HG02870 (cell line): ENCODE measurements at regions not wholly inside any gene's neighbourhood (a gene's known extent, or its start where the extent isn't known, plus 50 kb on each side); places are given as distances from the start of the nearest gene placed in this dataset.

Source experiments
- ATAC-seq: cut with Tn5 transposase; IDR thresholded peaks from one replicate; pipeline ENCODE4 v1.9.1; 2021; ENCODE audit warnings: mild to moderate bottlenecking, moderate library complexity; ENCODE audit not compliant: unreplicated experiment

DNA sequence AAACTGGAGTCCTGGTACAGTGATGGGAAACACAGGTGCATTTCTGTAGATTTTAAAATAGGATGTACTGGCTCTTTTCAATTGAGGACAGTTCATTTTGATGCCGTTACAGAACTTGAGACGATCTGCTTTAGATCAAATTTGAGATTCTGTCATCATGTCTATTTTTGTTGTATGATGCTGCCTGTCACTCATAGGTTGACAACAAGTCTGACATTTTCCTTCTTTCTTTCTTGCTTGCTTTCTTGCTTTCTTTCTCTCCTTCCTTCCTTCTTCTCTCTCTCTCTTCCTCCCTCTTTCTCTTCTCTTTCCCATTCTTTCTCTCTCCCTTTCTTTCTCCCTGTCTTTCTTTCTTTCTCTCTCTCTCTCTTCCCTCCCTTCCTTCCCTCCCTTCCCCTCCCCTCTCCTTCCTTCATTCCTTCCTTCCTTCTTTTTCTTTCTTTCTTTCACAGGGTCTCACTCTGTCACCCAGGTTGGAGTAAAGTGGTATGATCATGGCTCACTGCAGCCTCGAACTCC is 152.6 kb upstream of the SGK1 start:
- no peak for ATAC-seq

DNA sequence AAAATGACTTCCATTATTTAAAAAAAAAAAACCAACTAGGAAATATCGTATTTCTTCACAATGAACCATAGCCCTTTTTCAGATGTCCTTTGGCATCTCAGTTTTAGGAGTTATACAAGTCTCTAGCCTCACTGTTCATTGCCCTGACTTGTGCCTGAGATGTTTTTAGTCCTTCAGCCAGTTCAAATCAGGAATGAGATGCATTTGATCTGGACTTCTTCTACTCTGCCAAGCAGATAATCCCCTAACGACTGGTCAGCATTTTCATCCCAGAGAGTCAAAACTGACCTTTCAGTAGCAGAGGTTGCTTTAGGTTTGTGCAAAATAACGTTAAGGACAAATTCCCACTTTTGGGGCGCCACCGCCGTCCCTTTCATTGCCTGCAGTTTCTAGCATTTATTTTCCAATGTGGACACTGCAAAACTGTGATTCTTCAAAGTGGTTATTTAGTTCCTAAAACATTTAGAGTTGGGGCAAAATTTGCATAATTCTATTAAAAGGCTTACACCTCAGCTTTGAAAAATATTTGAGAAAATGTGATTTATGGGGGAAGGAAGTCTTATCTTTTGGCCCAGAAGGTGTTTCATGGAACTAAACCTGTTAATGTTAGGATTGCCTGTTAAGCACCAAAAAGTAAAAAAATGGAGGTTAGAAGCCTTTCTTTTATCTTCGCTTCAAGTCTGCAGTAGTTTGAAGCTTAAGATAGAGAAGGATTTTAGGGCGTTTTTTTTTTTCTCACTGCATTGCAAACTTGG is 152.0 kb upstream of the SGK1 start:
- ATAC-seq = no peak

DNA sequence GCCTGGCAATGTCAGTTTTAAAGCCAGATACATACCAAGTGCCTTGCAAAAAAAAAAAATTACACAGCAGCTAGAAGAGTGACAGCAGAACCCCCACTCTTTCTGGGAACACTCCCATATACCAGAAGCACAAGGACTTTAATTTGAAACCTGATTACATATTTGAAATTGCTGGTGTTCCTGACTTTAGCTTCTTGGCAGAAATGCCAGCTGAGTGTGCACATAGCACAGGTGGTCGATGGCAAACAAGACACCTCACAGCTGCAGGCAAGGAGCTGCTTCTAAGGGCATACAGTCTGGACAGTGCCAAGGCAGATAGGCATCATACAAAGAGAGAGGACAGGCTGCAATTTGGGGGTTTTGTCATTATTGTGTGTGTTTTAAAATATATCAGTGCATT is 150.7 kb upstream of the SGK1 start:
- no peak for ATAC-seq

DNA sequence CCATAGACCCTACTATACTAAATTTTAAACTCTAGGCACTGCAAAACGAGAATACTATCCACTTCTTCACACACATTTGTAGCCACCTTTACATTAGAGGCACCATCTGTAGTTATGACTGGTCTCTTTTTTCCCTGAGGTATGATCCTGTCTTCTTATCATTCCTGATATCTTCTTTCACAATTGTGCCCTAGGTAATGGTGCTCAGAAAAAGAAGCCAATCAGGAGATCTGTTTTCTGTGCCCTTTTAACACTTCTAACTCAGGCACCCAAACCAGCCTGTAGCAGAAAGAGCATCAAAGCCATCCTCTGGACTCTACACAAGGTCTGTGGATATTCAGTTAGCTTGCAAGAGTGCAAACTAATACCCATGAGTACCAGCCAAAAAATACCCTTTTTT is 149.7 kb upstream of the SGK1 start:
- ATAC-seq = no peak

DNA sequence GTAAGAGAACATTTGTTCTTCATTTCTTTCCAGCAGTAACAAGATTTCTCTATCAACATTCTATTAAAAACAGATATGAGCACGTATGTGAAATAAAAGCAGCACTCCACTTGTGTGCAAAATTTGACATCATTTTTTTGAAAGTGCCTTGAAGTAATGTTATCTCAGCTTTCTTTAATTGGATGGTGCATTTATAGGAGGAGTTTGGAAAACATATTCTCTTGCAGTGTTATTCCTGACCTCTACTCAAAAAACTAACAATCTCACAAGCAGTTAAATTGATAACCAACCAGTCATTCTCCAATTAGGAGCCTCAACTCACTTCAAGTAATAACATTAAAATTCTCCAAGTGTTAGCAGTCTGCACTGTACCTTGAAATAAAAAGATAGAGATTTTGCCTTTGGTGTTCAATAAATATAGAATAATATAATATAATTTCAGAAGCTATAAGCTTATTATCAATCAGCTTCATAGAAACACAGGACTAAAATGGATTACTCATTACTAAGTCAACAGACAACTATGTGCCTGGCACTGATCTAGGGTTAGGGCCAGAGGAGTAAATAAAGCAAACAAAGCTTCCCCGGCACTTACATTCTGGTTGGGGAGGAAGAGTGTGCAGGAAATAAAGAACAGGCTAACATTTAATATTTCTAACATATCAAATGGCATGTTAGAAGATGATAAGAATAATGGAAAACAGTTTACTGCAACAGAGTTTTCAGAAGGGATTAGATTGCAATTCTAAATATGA is 149.0 kb upstream of the SGK1 start:
- ATAC-seq = no peak

DNA sequence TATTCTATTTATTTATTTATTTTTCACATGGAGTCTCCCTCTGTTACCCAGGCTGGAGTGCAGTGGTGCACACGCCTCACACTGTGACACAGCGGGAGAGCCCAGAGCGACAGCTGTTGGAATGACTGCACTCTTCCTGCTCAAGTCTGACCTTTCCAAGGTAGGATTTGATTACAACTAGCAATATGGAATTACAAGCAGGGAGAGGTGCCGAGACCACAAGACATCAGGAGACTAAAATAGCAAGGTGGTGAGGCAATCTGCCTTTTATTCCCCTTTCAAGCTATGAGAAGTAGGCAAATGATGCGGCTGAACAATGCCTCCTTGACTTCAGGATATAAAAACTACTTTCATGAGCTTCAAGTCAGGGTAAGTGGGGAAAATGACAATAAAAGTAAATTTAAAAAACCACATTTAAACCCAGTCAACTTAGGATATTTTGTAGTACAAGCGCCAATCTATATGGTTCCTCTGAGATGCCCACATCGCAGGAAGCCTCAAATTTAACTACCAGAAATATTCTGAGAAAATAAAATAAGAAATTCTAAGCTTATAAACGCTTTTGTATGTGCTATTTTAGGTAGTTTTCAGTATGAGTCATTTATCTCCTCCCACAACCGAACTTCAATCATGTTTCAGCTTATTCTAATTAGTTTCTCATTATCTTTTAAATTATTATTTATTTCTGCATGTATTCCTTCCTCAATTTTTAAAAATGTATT is 146.9 kb upstream of the SGK1 start:
- peak; percentile 77 for ATAC-seq

DNA sequence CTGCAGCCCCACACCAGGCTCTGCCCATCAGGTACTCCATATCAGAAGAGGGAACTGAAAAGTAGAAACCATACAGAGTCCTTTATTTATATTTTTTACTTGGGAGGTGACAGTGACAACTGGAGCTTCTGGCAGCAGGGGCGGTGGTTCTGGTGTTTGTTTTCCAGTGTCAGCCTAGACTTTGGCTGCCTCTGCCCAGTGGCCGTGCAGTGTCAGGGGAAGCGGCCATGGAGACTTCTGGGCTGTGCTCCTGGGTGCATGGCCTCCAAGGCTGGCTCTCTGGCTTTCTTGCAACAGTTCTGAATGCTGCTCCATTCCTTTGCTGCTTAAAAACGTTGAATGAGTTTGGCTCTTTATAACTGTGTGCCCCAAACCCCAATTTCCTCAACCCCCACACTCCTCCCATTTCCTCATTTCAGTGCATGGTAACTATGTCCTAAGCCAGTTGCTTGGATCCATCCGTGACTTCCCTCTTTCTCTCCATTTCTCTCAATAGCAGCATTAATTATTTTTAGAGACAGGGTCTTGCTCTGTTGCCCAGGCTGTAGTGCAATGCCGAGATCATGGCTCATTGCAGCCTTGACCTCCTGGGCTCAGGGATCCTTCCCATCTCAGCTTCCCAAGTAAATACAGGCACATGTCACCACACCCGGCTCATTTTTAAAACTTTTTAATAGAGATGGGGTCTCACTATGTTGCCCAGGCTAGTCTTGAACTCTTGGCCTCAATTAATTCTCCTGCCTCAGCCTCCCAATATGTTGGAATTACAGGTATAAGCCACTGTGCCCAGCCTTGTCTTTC is 141.1 kb upstream of the SGK1 start:
- no peak for ATAC-seq

DNA sequence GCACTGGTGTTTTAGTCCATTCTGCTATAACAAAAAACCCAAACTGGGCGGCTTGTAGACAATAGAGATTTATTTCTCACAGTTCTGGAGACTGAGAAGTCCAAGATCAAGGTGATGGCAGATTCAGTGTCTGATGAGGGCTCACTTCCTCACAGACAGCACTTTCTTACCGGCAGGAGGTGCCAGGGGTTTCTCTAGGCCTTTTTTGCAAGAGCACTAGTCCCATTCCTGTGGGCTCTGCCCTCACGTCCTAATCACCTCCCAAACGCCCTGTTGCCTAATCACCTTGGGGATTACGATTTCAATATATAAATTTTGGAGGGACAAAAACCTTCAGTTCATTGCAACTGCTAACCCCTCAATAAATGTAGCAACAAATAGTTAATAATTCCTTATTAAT is 140.0 kb upstream of the SGK1 start:
- no peak for ATAC-seq

DNA sequence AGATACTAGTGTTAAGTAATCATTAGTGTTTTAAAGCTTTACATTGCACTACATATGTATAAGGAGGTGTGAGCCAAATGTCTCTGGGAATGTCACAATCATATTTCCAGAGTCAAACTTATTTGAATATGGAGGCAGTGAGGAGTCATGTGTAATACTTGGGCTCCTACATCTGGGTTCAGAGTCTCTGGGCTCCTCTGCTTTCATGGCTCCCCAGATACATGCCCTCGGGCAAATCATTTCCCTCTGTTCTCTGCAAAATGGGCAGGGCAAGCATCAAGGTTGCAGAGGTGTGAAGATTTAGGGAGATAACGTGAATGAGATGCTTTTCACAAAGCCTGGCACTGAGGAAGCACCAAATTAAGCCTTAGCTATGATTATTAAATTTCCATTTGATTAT is 138.3 kb upstream of the SGK1 start:
- no peak for ATAC-seq

DNA sequence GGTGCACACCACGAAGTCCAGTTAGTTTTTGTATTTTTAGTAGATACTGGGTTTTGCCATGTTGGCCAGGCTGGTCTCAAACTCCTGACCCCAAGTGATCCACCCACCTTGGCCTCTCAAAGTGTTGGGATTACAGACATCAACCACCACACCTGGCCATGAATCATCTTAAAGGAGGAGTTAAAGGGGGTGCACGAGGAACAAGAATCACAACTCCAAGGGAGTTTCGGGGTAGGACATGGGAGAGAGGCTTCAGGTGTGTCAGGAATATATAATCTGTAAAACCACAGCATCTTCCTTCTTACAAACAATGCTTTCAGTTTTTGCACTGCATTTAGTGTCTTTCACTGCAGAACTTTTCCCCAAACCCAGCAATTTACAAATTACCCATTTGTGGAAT is 137.4 kb upstream of the SGK1 start:
- ATAC-seq = no peak

DNA sequence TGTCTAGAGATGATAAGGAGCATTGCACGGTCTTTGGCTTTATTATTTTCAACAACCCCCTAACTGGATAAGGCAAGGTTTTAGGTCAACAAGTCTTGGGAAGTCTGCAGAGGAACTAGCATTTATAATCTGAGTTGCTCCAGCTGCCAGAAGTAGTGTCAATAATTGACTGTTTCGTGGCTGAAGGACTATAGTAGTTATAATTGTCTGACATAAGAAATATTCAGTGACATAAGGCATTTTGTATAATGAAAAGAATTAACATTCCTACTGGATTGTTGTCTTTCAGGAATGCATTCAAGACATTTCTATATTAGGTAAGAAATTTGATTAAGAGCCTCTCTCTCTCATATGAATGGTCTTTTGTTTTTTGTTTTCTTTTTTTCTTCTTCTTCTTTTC is 136.9 kb upstream of the SGK1 start:
- ATAC-seq = no peak

DNA sequence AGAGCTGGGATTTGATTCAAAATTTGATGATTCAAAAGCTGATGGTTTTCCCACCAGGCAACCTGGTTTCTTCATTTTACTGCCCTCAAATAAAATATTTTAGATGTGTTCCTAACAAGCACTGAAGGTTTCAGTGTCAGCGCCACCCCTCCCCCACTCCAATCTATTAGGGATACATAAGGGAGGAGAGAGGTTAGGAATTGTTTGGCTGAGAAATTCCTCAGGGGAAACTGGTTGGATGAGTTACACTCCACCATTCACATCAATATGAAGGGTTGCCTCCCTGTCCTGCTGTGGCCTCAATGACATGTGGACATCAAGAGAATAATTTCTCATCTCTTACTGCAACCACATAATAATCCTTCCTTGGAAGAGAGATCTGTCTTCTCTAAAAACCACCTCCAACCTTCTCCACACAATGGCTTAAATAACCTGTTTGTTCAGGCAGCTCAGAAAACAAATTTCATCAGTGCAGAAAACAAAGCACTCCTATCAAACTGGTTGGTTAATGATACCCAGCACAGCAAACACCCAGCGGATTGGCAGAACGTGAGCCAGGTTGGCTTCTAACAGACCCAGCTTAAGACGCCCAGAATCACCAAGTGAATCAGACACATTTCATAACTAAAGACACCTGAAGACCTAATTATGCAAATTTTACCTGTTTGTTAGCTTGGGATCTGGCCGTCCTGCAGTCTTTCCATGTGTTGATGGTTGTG is 136.0 kb upstream of the SGK1 start:
- ATAC-seq = no peak

DNA sequence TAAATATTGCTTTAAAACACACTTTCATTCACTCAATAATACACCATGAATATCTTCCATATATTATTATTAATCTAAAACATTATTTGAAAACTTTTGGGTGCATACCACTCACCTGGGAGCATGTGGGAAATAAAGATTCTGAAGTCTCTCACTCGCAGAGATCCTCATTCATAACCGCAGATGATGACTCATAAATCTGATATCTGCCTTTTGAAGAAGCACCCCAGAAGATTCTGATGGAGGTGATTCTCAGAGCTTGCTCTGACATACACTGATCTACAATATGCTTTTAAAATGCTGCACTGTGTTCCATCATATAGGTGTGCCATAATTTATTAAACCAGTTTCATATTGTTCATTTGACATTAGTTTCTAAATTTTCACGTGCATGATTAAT is 135.0 kb upstream of the SGK1 start:
- ATAC-seq = no peak

DNA sequence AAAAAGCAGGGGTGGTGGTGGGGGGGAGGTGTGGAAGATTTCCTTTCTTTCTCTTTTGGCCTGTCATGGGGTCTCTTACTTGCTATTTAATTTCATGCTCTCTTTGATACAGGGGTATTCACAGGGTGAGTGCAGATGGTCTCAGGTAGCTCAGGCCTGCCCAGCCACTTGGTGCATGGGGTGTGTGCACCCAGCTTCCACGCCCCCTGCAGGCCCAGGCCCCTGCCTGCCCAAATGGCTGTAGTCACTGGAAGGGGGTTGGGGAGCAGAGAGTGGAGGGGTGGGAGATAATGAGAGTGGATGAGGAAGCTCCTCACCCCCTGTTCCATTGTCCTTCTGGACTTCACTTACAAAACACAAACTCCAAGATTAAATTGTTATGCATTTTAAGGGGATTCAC is 133.6 kb upstream of the SGK1 start:
- no peak for ATAC-seq

DNA sequence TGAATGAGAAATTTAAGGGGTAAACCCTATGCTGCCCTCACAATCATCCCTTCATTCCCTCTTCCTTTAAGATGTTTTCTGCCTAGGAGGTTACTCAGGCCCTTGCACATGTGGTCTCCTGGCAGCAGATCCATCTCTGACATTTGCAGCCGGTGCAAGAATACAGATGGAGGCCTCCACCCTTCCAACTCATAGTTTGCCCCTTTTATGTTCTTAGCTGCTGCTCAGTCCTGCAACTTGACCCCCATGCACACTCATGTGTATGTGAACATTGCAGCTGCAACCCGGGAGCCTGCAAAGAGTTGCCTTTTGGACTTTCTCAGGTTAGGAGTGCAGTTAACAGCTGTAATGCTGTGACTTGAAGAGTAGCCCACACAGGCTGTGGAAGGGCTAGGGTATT is 131.9 kb upstream of the SGK1 start:
- no peak for ATAC-seq

DNA sequence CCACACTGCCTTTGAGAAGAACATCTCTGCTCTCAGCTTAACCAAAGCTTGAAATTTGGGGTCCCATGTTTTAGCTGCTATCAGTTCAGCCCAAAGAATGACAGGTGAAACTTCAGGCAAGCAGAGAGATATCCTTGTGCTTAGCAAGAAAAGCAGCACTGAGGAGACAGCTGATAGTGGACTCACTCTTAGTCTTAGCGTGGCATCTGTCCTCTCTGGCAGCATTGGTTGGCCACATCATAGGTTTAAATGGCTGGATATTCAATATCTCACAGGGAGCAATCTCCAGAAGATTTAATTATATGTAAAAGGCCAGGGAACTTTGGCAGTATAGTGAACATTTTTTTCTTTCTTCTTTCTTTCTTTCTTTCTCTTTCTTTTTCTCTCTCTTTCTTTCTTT is 131.1 kb upstream of the SGK1 start:
- no peak for ATAC-seq

DNA sequence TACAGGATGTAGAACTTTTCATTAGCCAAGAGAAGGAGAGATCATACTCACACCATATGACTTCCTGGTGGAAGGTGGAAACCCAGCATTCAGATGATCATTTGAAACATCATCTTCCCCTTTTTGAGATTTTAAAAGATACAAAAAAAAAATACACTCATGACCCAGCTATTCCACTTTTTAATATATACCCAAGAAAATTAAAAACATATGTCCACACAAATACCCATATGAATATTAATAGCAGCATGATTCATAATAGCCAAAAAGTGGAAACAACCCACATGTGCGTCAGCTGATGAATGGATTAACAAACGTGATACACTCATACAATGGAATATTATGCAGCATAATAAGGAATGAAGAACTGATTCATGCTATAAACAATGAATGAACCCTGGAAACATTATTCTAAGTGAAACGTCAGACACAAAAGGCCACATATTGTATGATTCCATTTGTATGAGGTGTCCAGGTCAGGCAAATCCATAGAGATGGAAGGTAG is 130.0 kb upstream of the SGK1 start:
- no peak for ATAC-seq

DNA sequence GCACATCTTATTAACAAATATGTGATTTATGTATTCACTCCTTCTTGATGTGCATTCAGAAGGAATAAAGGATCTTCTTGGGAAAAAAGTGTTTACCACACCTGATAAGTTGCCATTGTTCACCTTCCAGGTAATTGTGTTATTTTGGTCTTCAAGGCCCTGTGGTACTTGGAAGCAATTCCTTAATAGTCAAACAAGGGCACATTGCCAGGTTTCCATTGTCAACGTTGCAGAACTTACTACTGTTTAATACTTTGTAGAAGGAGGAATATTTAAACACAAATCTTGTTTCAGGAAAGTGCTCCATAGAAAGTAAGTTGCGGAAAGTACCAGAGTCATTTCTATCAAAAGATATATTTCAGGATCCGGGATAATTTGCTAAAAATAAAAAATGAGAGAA is 129.5 kb upstream of the SGK1 start:
- ATAC-seq = no peak

DNA sequence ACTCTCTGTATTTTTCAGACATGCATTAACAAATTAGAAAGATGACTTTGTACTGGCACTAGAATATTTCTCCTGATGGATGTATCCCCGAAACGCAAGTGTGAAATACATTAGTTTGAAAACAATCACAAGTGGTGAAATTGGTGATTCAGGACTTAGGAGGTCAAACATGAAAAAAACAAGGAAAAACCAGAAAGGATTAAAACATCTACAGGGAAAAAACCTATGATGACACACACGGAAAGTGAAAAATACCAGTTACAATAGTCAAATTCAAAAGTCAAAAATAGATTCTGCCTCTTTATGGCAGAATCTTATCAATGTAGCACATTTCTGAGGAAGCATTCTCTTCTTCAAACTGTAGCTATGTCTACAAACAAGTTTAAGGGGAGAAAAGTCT is 129.0 kb upstream of the SGK1 start:
- no peak for ATAC-seq

DNA sequence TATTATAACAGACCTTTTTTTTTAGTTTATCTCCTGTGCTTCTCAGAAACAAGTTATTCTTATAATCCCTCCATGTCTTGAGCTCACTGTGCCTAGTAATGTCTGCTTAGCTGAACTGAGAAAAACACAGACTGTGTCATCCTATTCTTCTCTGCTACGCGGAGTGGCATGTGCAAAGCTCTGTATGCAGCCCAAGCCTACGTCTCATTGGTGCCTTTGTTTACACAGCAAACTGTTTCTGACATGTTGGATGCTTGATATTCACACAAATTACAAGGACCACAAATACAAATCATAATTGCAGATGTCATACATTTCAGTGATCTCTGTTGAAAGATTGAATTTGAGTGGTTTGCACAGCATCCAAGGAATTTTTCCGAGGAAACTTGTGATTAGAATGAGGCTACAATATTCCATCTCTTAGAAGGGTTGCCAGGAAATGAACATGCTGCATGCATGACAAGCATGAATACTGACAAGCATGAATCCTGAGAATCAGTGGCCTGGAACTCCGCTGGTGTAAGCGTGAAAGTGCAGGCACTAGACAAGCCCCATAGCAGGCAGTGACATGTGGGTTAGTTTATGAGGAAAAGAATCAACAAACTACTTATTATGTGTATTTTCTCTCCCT is 128.4 kb upstream of the SGK1 start:
- no peak for ATAC-seq
